ENCODE measurements at regions not wholly inside any gene's neighbourhood (a gene's known extent, or its start where the extent isn't known, plus 50 kb on each side); places are given as distances from the start of the nearest gene placed in this dataset.

GRCh38 chr1:102758418-102758817 is 349.9 kb downstream of the COL11A1 start:
- no peak overlapping the region for H2AK5ac ChIP-seq (ENCODE audit: low read depth, low read length)
- POLR2A ChIA-PET (ENCODE audit: unreplicated experiment), result no interaction called here
- intact Hi-C loops (cut with micrococcal nuclease), result no loop called here

More at GRCh38 chr1:102758418-102758817, 349.9 kb downstream of the COL11A1 start:
- Histone ChIP-seq H4K20me1 (ENCODE audit: insufficient read depth, low read length) (no peaks in the 10 kb centered on the region), H2BK120ac (ENCODE audit: low read depth, low read length) (no peak overlapping the region), H2BK5ac (ENCODE audit: low read depth, low read length, poor library complexity, severe bottlenecking) (no peak overlapping the region), H3K27me3 (ENCODE audit: control insufficient read depth, insufficient read depth, low read length) (no peaks in the 10 kb centered on the region), H3K4ac (ENCODE audit: low read depth, low read length) (no peak overlapping the region), H3K4me1 (ENCODE audit: control insufficient read depth, insufficient read depth, low read length) (no peaks in the 10 kb centered on the region), H3K14ac (replicated peaks; ENCODE audit: low read depth, low read length) (no peak overlapping the region), H3K9me3 (ENCODE audit: control insufficient read depth, insufficient read depth, low read length) (no peaks in the 10 kb centered on the region), H2BK15ac (ENCODE audit: low read depth, low read length) (no peak overlapping the region), H3K9me1 (ENCODE audit: insufficient read depth, low read length) (no peaks in the 10 kb centered on the region), H2AFZ (replicated peaks; ENCODE audit: low read length, poor library complexity) (no peak overlapping the region), H3K4me3 (ENCODE audit: insufficient read depth, low read depth, low read length) (no peak overlapping the region), H4K91ac (ENCODE audit: insufficient read depth, low read depth, low read length) (no peak overlapping the region), H3K36me3 (ENCODE audit: control insufficient read depth, insufficient read depth, low read length) (no peaks in the 10 kb centered on the region), H3K23ac (ENCODE audit: low read depth, low read length) (no peak overlapping the region), H3K18ac (ENCODE audit: low read depth, low read length) (no peak overlapping the region), H3K27ac (ENCODE audit: insufficient read depth, low read length) (no peak overlapping the region), H3K56ac (ENCODE audit: extremely low read depth, insufficient read depth, low read length) (no peak overlapping the region), H4K8ac (ENCODE audit: low read depth in 2 of 2, low read length in 2 of 2) (no peak overlapping the region), H2BK20ac (ENCODE audit: low read depth, low read length) (no peak overlapping the region), H2AK9ac (replicated peaks; ENCODE audit: low read depth, low read length, poor library complexity) (no peak overlapping the region), H4K5ac (ENCODE audit: low read depth, low read length) (no peak overlapping the region), H3K9ac (ENCODE audit: low read depth, low read length) (no peak overlapping the region), H3K79me1 (ENCODE audit: low read depth in 1 of 2, low read length in 2 of 2) (no peaks in the 10 kb centered on the region), H3K4me2 (ENCODE audit: low read depth, low read length) (no peak overlapping the region)
- ATAC-seq (ENCODE audit: low read depth), result no peak
- BruUV-seq (replicated peaks), result no TSS peak
- in situ Hi-C loops (cut with MboI; ENCODE audit: low sequenced_read_pairs) (no loop called here), dilution Hi-C loops (cut with HindIII; ENCODE audit: low sequenced_read_pairs, unreplicated experiment) (no loop called here)
- CTCF ChIA-PET, result no interaction called here
- TF ChIP-seq NFE2L2 (IDR thresholded peaks at IDR 0.05; ENCODE audit: low read depth, low read length) (no peak), MXI1 (IDR thresholded peaks at IDR 0.05; ENCODE audit: borderline replicate concordance, low read depth, low read length) (no peak), ELK1 (IDR thresholded peaks at IDR 0.05; ENCODE audit: borderline replicate concordance, low read depth, low read length) (no peak), SMC3 (IDR thresholded peaks at IDR 0.05; ENCODE audit: low read depth, low read length) (no peak), CEBPB (IDR thresholded peaks at IDR 0.05; ENCODE audit: low read depth, low read length) (no peak), CHD1 (IDR thresholded peaks at IDR 0.05; ENCODE audit: low read depth, low read length) (no peak), RAD21 (IDR thresholded peaks at IDR 0.05; ENCODE audit: low read length) (no peak), RCOR1 (IDR thresholded peaks at IDR 0.05; ENCODE audit: insufficient replicate concordance, low read length) (no peak), POLR2A (IDR thresholded peaks at IDR 0.05; ENCODE audit: low read depth, low read length) (no peak), FOS (IDR thresholded peaks at IDR 0.05; ENCODE audit: low read depth, low read length) (no peak), MAZ (IDR thresholded peaks at IDR 0.05; ENCODE audit: borderline replicate concordance, low read depth, low read length) (no peak), RFX5 (IDR thresholded peaks at IDR 0.05; ENCODE audit: low read depth, low read length) (no peak), USF2 (IDR thresholded peaks at IDR 0.05; ENCODE audit: low read depth, low read length) (no peak), BHLHE40 (IDR thresholded peaks at IDR 0.05; ENCODE audit: low read depth, low read length) (no peak)
- no CpG with 5 or more reads among the region's 1 CpG for WGBS, 2 experiments (ENCODE audit: extremely low coverage in 2 of 2, insufficient read length in 1 of 2)
- no peak for DNase-seq
